ENCODE measurements at regions not wholly inside any gene's neighbourhood (a gene's known extent, or its start where the extent isn't known, plus 50 kb on each side); places are given as distances from the start of the nearest gene placed in this dataset.

DNA sequence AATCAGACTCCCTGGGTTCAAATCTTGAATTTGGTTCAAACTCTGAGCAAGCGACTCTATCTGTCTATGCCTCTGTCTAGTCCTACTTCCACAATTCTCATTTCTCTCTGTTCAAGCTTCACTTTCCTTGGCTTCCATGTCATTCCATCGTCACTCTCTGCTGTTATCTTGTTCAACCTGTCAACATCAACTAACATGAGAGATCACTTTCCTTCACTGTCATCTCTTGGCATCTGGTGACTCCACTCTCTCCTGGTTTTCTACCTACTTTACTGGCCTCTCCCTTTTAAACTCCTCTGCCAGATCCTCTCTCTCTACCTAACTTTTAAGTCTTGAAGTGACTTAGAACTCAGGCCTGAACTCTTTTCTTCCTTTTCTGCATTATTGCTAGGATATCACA is 240.2 kb downstream of the BCAT1 start:
- Histone ChIP-seq H3K27me3 (no peaks in the 10 kb centered on the region), H3K4me2 (no peak overlapping the region), H3F3A (ENCODE audit: low read depth) (no peaks in the 10 kb centered on the region), H3K9ac (no peak overlapping the region), H3K36me3 (no peaks in the 10 kb centered on the region), H4K20me1 (ENCODE audit: low read depth) (no peaks in the 10 kb centered on the region), H3K9me3 (ENCODE audit: low read depth) (no peaks in the 10 kb centered on the region), H2AFZ (replicated peaks) (no peak overlapping the region), H3K27ac (no peak overlapping the region), H3K4me1 (no peaks in the 10 kb centered on the region), H3K4me3 (no peak overlapping the region), H3K79me2 (ENCODE audit: low read depth) (no peaks in the 10 kb centered on the region)
- Mint-ChIP-seq H3K4me1 (peaks cover 6% of the 10 kb centered on the region), H3K27ac (no peak overlapping the region), H3K27me3 (ENCODE audit: insufficient read depth, low read depth) (peaks cover 2% of the 10 kb centered on the region), H3K36me3 (no peaks in the 10 kb centered on the region), H3K4me3 (no peak overlapping the region), H3K9me3 (peaks cover 2% of the 10 kb centered on the region)
- TF ChIP-seq EZH2 (IDR thresholded peaks at IDR 0.05): no peak
- no peak for TF ChIP-seq EZH2phosphoT487 (IDR thresholded peaks at IDR 0.05)
- TF ChIP-seq, protein P1, sequence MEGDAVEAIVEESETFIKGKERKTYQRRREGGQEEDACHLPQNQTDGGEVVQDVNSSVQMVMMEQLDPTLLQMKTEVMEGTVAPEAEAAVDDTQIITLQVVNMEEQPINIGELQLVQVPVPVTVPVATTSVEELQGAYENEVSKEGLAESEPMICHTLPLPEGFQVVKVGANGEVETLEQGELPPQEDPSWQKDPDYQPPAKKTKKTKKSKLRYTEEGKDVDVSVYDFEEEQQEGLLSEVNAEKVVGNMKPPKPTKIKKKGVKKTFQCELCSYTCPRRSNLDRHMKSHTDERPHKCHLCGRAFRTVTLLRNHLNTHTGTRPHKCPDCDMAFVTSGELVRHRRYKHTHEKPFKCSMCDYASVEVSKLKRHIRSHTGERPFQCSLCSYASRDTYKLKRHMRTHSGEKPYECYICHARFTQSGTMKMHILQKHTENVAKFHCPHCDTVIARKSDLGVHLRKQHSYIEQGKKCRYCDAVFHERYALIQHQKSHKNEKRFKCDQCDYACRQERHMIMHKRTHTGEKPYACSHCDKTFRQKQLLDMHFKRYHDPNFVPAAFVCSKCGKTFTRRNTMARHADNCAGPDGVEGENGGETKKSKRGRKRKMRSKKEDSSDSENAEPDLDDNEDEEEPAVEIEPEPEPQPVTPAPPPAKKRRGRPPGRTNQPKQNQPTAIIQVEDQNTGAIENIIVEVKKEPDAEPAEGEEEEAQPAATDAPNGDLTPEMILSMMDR (IDR thresholded peaks at IDR 0.05): no peak
- no peak for DNase-seq (ENCODE audit: low spot score)

DNA sequence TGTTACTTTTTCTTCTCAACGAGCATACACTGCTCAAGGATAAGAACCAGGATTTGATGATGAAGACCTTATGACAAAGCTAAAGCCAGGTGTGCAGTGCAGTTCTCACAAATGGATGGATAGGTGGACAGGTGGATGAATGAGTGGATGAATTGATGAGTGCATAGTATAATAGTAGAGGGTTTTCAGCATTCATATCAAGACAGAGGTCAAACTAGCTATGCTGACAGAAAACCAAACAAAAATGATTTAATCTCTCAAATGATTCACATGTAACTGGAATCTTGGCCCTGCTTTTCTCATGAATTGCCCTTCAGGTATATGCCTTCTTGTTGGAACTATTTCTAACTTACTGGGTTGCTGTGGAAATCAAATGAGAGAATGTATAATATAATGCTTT is 240.9 kb downstream of the BCAT1 start:
- no peaks in the 10 kb centered on the region for H3K79me2 ChIP-seq (ENCODE audit: low read depth)
- Mint-ChIP-seq H3K4me3 (no peak overlapping the region), H3K9me3 (peaks cover 5% of the 10 kb centered on the region), H3K27ac (no peak overlapping the region), H3K27me3 (ENCODE audit: insufficient read depth, low read depth) (peaks cover 2% of the 10 kb centered on the region), H3K36me3 (no peaks in the 10 kb centered on the region), H3K4me1 (peaks cover 6% of the 10 kb centered on the region)
- H2AFZ ChIP-seq (replicated peaks): no peak overlapping the region
- no peak overlapping the region for H3K4me2 ChIP-seq
- no peak overlapping the region for H3K4me3 ChIP-seq
- no peaks in the 10 kb centered on the region for H3F3A ChIP-seq (ENCODE audit: low read depth)
- H3K4me1 ChIP-seq: no peaks in the 10 kb centered on the region
- H4K20me1 ChIP-seq (ENCODE audit: low read depth): no peaks in the 10 kb centered on the region
- H3K27ac ChIP-seq: no peak overlapping the region
- no peaks in the 10 kb centered on the region for H3K36me3 ChIP-seq
- H3K9me3 ChIP-seq (ENCODE audit: low read depth): no peaks in the 10 kb centered on the region
- H3K27me3 ChIP-seq: no peaks in the 10 kb centered on the region
- DNase-seq (ENCODE audit: low spot score): no peak
- TF ChIP-seq EZH2phosphoT487 (IDR thresholded peaks at IDR 0.05) (no peak), EZH2 (IDR thresholded peaks at IDR 0.05) (no peak)
- TF ChIP-seq, protein P1 (IDR thresholded peaks at IDR 0.05): no peak
- no peak overlapping the region for H3K9ac ChIP-seq

DNA sequence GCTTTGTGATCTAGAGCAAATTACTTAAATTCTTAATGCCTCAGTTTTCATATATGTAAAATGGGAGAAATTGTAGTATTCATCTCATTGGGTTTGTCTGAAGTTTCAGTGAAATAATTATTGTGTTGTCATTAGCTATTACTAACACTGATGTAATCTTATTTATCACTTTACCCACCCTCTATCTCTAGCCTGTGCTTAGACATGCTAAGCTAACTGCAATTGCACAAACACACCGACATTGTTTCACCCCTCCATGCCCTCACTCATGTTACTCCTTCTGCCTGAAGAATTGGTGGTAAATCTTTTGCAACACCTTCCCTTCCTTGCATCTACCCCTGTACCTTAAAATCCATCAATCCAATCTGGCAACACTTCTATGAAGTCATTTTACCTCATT is 241.6 kb downstream of the BCAT1 start:
- Histone ChIP-seq H3K4me2 (no peak overlapping the region), H3K79me2 (ENCODE audit: low read depth) (no peaks in the 10 kb centered on the region), H3K27ac (no peak overlapping the region), H3K9ac (no peak overlapping the region), H3K36me3 (no peaks in the 10 kb centered on the region), H3F3A (ENCODE audit: low read depth) (no peaks in the 10 kb centered on the region), H3K4me3 (no peak overlapping the region), H3K27me3 (no peaks in the 10 kb centered on the region), H2AFZ (replicated peaks) (no peak overlapping the region), H3K4me1 (no peaks in the 10 kb centered on the region), H3K9me3 (ENCODE audit: low read depth) (no peaks in the 10 kb centered on the region), H4K20me1 (ENCODE audit: low read depth) (no peaks in the 10 kb centered on the region)
- H3K27me3 Mint-ChIP-seq (ENCODE audit: insufficient read depth, low read depth): peaks cover 2% of the 10 kb centered on the region
- TF ChIP-seq EZH2phosphoT487 (IDR thresholded peaks at IDR 0.05) (no peak), EZH2 (IDR thresholded peaks at IDR 0.05) (no peak)
- TF ChIP-seq, protein P1 (IDR thresholded peaks at IDR 0.05): no peak
- H3K36me3 Mint-ChIP-seq: no peaks in the 10 kb centered on the region
- peaks cover 6% of the 10 kb centered on the region for H3K4me1 Mint-ChIP-seq
- H3K4me3 Mint-ChIP-seq: no peak overlapping the region
- DNase-seq (ENCODE audit: low spot score): no peak
- H3K27ac Mint-ChIP-seq: no peak overlapping the region
- peaks cover 9% of the 10 kb centered on the region for H3K9me3 Mint-ChIP-seq

Measured in neural progenitor cell (in vitro differentiated cells).